Brain microvascular endothelial cell (primary cell): ENCODE measurements at regions not wholly inside any gene's neighbourhood (a gene's known extent, or its start where the extent isn't known, plus 50 kb on each side); places are given as distances from the start of the nearest gene placed in this dataset.
"Not testable (repeated sequence)": the region's sequence is repeated elsewhere in the genome, so short reads cannot be mapped to it uniquely, and the experiment has no call there.

Experiments
- DNase-seq: peaks from one replicate; pipeline ENCODE4 v3.0.0-alpha.2; 2020
- H3K27ac ChIP-seq: fragments of 250-450 bp; sonication (Bioruptor Pico); 2 replicates; pipeline ENCODE4 v1.5.1; 2020; ENCODE audit warnings: mild to moderate bottlenecking, moderate library complexity
- H3K27me3 ChIP-seq: fragments of 250-450 bp; sonication (Bioruptor Pico); replicated peaks from 2 replicates; pipeline ENCODE4 v1.5.1; 2020; ENCODE audit warnings: mild to moderate bottlenecking
- H3K36me3 ChIP-seq: fragments of 250-450 bp; sonication (Bioruptor Pico); replicated peaks from 2 replicates; pipeline ENCODE4 v1.5.1; 2020; ENCODE audit warnings: mild to moderate bottlenecking
- H3K4me3 ChIP-seq: 2 replicates; pipeline ENCODE4 v1.5.1; 2011; ENCODE audit warnings: low read depth, mild to moderate bottlenecking, control low read depth, low read length, moderate library complexity
- in situ Hi-C: cut with HindIII; loops from 2 replicates; pipeline ENCODE4 v1.10.0; 2017; ENCODE audit warnings: low sequenced_read_pairs, low pct_ligation_motif_present
- TF ChIP-seq, protein P1 (sequence below): IDR thresholded peaks from 2 replicates; pipeline ENCODE4 v1.5.1; 2011; ENCODE audit warnings: low read depth, mild to moderate bottlenecking, moderate library complexity, low read length, control low read depth, inconsistent platforms; ENCODE audit errors: missing control alignments

DNA sequence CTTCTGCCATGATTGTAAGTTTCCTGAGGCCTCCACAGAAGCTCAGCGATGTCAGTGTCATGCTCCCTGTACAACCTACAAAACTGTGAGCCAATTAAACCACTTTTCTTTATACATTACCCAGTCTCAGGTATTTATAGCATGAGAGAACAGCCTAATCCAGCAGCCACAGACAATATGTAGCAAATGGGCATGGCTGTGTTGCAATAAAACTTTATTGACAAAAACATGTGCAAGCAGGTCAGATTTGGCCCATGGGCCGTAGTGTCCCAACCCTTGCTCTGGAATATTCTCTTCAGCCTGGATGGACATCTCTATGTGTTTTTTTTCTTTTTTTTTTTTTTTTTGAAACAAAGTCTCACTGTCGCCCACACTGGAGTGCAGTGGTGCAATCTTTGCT is 60.9 kb upstream of the EEF2KMT start:
- DNase-seq: no peak
- TF ChIP-seq, protein P1, sequence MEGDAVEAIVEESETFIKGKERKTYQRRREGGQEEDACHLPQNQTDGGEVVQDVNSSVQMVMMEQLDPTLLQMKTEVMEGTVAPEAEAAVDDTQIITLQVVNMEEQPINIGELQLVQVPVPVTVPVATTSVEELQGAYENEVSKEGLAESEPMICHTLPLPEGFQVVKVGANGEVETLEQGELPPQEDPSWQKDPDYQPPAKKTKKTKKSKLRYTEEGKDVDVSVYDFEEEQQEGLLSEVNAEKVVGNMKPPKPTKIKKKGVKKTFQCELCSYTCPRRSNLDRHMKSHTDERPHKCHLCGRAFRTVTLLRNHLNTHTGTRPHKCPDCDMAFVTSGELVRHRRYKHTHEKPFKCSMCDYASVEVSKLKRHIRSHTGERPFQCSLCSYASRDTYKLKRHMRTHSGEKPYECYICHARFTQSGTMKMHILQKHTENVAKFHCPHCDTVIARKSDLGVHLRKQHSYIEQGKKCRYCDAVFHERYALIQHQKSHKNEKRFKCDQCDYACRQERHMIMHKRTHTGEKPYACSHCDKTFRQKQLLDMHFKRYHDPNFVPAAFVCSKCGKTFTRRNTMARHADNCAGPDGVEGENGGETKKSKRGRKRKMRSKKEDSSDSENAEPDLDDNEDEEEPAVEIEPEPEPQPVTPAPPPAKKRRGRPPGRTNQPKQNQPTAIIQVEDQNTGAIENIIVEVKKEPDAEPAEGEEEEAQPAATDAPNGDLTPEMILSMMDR: no peak
- Histone ChIP-seq H3K27me3 (no peaks in the 10 kb centered on the region), H3K27ac (no peak overlapping the region), H3K36me3 (no peaks in the 10 kb centered on the region), H3K4me3 (no peak overlapping the region)
- in situ Hi-C loops: no loop called here

DNA sequence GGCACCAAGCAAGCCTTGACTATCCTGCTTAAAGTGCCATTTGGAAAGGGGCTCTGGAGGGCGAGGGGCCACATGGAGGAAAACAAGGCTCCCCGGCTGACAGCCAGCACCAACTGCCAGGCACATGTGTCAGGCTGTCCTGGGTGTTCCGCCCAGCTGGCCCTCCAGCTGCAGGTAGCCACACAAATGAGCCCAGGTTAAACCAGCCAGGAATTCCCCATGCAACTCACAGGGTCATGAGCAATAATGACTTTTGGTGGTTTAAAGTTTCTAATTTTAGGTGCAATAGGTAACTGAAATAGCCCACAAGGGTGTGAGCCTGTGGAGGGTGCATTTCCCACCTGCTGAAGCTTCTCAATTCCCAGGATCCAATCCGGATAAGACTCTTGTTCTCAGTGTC is 58.9 kb upstream of the EEF2KMT start:
- H3K27me3 ChIP-seq, H3K4me3 ChIP-seq, in situ Hi-C loops, DNase-seq, H3K27ac ChIP-seq, H3K36me3 ChIP-seq: not testable (repeated sequence)

DNA sequence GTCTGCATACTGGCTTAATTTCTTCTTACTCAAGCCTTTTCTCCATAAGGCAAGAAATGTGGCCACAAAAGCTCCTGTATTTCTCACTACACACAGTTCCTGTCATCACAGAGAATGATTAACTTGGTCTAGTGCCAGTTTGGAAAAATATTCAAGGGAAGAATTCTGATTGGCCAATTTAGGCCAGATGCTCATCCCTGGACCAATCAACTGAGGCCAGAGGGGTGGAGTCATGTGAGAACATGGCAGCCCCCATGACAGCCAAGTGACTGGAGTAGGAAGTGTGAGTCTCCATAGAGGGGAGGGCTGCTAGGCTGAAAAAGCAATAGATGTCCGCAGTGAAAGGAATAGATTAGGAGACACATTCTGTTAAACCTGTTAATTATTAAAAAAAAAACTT is 56.4 kb upstream of the EEF2KMT start:
- H3K27ac ChIP-seq, DNase-seq, H3K4me3 ChIP-seq, H3K36me3 ChIP-seq, in situ Hi-C loops, H3K27me3 ChIP-seq: not testable (repeated sequence)

DNA sequence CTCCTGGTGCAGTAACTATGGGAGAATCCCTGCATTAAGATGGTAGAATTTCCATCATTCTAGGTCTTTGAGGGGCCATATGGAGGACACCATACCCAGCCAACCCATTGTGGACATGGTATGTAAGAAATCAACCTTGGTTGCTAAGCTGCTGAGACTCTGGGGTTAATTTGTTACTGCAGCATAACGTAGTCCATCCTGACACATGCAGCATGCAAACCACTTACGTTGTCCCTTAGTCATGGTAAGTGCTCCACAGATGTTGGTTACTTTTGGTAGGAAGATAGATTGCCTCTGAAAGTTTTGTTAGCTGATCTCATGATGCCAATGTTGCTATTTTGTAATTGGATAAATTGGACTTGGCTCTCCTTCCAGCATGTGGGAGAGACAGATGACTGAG is 53.8 kb upstream of the EEF2KMT start:
- H3K27me3 ChIP-seq, H3K27ac ChIP-seq, in situ Hi-C loops, H3K4me3 ChIP-seq, DNase-seq, H3K36me3 ChIP-seq: not testable (repeated sequence)
